K562 (cell line): ENCODE measurements at regions not wholly inside any gene's neighbourhood (a gene's known extent, or its start where the extent isn't known, plus 50 kb on each side); places are given as distances from the start of the nearest gene placed in this dataset.

Source experiments
- ARID2 ChIP-seq: fragments of 450-650 bp; IDR thresholded peaks from 2 replicates; pipeline ENCODE4 v1.6.1; 2017; ENCODE audit warnings: antibody characterized with exemption, mild to moderate bottlenecking
- CGGBP1 ChIP-seq: fragments of 250-450 bp; sonication (Bioruptor Pico); IDR thresholded peaks from 2 replicates; pipeline ENCODE4 v1.9.0; 2021; ENCODE audit warnings: mild to moderate bottlenecking
- DPF2 ChIP-seq: fragments of 450-650 bp; IDR thresholded peaks from 2 replicates; pipeline ENCODE4 v1.6.1; 2016
- GATAD2B ChIP-seq: fragments of 450-650 bp; IDR thresholded peaks from 2 replicates; pipeline ENCODE4 v1.6.1; 2017; ENCODE audit warnings: mild to moderate bottlenecking, borderline replicate concordance
- HOXB6 ChIP-seq: fragments of 250-450 bp; sonication (Bioruptor Pico); IDR thresholded peaks from 2 replicates; pipeline ENCODE4 v1.5.1; 2022; ENCODE audit warnings: mild to moderate bottlenecking, borderline replicate concordance
- JUND ChIP-seq, 2 experiments: IDR thresholded peaks; 2 replicates in 1 of 2; 3 replicates in 1 of 2; pipeline ENCODE4 v1.6.1; 2011; ENCODE audit warnings: borderline replicate concordance in 2 of 2, low read depth in 2 of 2, low read length in 2 of 2, improper control_type of control experiment in 1 of 2, missing biosample characterization in 1 of 2, missing genetic modification characterization in 1 of 2, missing genetic modification reagents in 1 of 2
- NCOA1 ChIP-seq: fragments of 450-650 bp; IDR thresholded peaks from 2 replicates; pipeline ENCODE4 v1.6.1; 2016; ENCODE audit warnings: low read depth
- NELFE ChIP-seq: IDR thresholded peaks from 2 replicates; pipeline ENCODE4 v1.6.1; 2011; ENCODE audit warnings: mild to moderate bottlenecking; ENCODE audit not compliant: insufficient read depth, insufficient read length
- NFE2 ChIP-seq: IDR thresholded peaks from 2 replicates; pipeline ENCODE4 v1.6.1; 2014; ENCODE audit warnings: antibody characterized with exemption, low read depth
- NFE2L1 ChIP-seq: fragments of 450-650 bp; IDR thresholded peaks from 2 replicates; pipeline ENCODE4 v1.6.1; 2016; ENCODE audit warnings: missing genetic modification characterization, low read depth, mild to moderate bottlenecking, missing compliant biosample characterization, moderate library complexity, borderline replicate concordance
- PCBP2 ChIP-seq: fragments of 200-400 bp; formaldehyde crosslinking; IDR thresholded peaks from 2 replicates; pipeline ENCODE4 v1.6.1; 2018; ENCODE audit warnings: low read length, low read depth, mild to moderate bottlenecking, moderate library complexity; ENCODE audit not compliant: poor library complexity, severe bottlenecking
- POLR2AphosphoS5 ChIP-seq: IDR thresholded peaks from 2 replicates; pipeline ENCODE4 v1.6.1; 2011; ENCODE audit warnings: mild to moderate bottlenecking, low read depth, low read length, moderate library complexity; ENCODE audit not compliant: control insufficient read depth, insufficient read depth
- POLR2G ChIP-seq: fragments of 200-400 bp; formaldehyde crosslinking; IDR thresholded peaks from 2 replicates; pipeline ENCODE4 v1.6.1; 2017; ENCODE audit warnings: low read depth, mild to moderate bottlenecking, antibody characterized with exemption, low read length, moderate library complexity
- PYGO2 ChIP-seq: fragments of 450-650 bp; IDR thresholded peaks from 2 replicates; pipeline ENCODE4 v1.6.1; 2016; ENCODE audit warnings: mild to moderate bottlenecking, missing genetic modification characterization, moderate library complexity, missing compliant biosample characterization
- RFX5 ChIP-seq: IDR thresholded peaks from 2 replicates; pipeline ENCODE4 v1.6.1; 2011; ENCODE audit warnings: low read depth, mild to moderate bottlenecking, improper control_type of control experiment, low read length
- SIN3A ChIP-seq, 2 experiments: fragments of 150-350 bp in 1 of 2; IDR thresholded peaks; 2 replicates each; pipeline ENCODE4 v1.6.1; 2011 to 2016; ENCODE audit warnings: borderline replicate concordance in 2 of 2, low read depth in 2 of 2, low read length in 2 of 2, mild to moderate bottlenecking in 2 of 2, moderate library complexity in 2 of 2; ENCODE audit not compliant: control insufficient read depth in 1 of 2
- SMARCB1 ChIP-seq: IDR thresholded peaks from 2 replicates; pipeline ENCODE4 v1.6.1; 2011; ENCODE audit warnings: improper control_type of control experiment, low read depth; ENCODE audit not compliant: insufficient read length
- SP2 ChIP-seq: IDR thresholded peaks from 2 replicates; pipeline ENCODE4 v1.6.1; 2011; ENCODE audit warnings: mild to moderate bottlenecking, low read depth, low read length, moderate library complexity; ENCODE audit not compliant: poor library complexity, severe bottlenecking; ENCODE audit errors: extremely low read depth
- ZBTB17 ChIP-seq: fragments of 450-650 bp; formaldehyde crosslinking; IDR thresholded peaks from 2 replicates; pipeline ENCODE4 v1.4.0; 2020; ENCODE audit warnings: mild to moderate bottlenecking
- ZNF212 ChIP-seq: fragments of 450-650 bp; formaldehyde crosslinking; IDR thresholded peaks from 2 replicates; pipeline ENCODE4 v1.4.0; 2020; ENCODE audit warnings: mild to moderate bottlenecking
- TF ChIP-seq, protein P1 (sequence below): fragments of 250-450 bp; sonication (Bioruptor Pico); IDR thresholded peaks from 2 replicates; pipeline ENCODE4 v1.8.0; 2021; ENCODE audit warnings: borderline replicate concordance, mild to moderate bottlenecking, moderate library complexity; ENCODE audit not compliant: poor library complexity, severe bottlenecking
- TF ChIP-seq, protein P2 (sequence below), 2 experiments: fragments of 450-650 bp in 1 of 2; IDR thresholded peaks; 2 replicates each; pipeline ENCODE4 v1.6.1; 2011 to 2017; ENCODE audit warnings: low read depth in 2 of 2, antibody characterized with exemption in 1 of 2, borderline replicate concordance in 1 of 2, low read length in 1 of 2, mild to moderate bottlenecking in 1 of 2, mixed read lengths in 1 of 2; ENCODE audit not compliant: control insufficient read depth in 1 of 2

- TF ChIP-seq, protein P1, sequence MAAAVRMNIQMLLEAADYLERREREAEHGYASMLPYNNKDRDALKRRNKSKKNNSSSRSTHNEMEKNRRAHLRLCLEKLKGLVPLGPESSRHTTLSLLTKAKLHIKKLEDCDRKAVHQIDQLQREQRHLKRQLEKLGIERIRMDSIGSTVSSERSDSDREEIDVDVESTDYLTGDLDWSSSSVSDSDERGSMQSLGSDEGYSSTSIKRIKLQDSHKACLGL (CRISPR knock-in tag), result no peak
- no peak for TF ChIP-seq NFE2L1 (tag)
- TF ChIP-seq, protein P2, sequence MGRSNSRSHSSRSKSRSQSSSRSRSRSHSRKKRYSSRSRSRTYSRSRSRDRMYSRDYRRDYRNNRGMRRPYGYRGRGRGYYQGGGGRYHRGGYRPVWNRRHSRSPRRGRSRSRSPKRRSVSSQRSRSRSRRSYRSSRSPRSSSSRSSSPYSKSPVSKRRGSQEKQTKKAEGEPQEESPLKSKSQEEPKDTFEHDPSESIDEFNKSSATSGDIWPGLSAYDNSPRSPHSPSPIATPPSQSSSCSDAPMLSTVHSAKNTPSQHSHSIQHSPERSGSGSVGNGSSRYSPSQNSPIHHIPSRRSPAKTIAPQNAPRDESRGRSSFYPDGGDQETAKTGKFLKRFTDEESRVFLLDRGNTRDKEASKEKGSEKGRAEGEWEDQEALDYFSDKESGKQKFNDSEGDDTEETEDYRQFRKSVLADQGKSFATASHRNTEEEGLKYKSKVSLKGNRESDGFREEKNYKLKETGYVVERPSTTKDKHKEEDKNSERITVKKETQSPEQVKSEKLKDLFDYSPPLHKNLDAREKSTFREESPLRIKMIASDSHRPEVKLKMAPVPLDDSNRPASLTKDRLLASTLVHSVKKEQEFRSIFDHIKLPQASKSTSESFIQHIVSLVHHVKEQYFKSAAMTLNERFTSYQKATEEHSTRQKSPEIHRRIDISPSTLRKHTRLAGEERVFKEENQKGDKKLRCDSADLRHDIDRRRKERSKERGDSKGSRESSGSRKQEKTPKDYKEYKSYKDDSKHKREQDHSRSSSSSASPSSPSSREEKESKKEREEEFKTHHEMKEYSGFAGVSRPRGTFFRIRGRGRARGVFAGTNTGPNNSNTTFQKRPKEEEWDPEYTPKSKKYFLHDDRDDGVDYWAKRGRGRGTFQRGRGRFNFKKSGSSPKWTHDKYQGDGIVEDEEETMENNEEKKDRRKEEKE (IDR thresholded peaks at IDR 0.05; ENCODE audit: borderline replicate concordance in 1 of 2, control insufficient read depth in 1 of 2, low read depth in 2 of 2, low read length in 1 of 2), result no peak
- TF ChIP-seq NELFE, result no peak
- no peak for TF ChIP-seq RFX5
- TF ChIP-seq GATAD2B, result peak; percentile 28; the same call in 1 of the 2 replicates
- peak; percentile 59; the same call in 1 of the 2 replicates for TF ChIP-seq NFE2
- peak; percentile 67; the same call in 1 of the 2 replicates for TF ChIP-seq POLR2AphosphoS5
- no peak for TF ChIP-seq CGGBP1 (CRISPR knock-in tag)
- no peak for TF ChIP-seq SP2
- TF ChIP-seq POLR2G, result 0 out of 2 replicates have a peak, but pooled peaks have one; percentile 24
- no peak for TF ChIP-seq HOXB6
- TF ChIP-seq ZNF212 (CRISPR knock-in tag), result no peak
- TF ChIP-seq PCBP2, result no peak
- TF ChIP-seq SIN3A (IDR thresholded peaks at IDR 0.05; ENCODE audit: borderline replicate concordance in 2 of 2, control insufficient read depth in 1 of 2, low read depth in 2 of 2, low read length in 2 of 2), result no peak
- TF ChIP-seq ZBTB17 (CRISPR knock-in tag), result no peak
- TF ChIP-seq JUND (IDR thresholded peaks at IDR 0.05; ENCODE audit: borderline replicate concordance, low read depth, low read length), result peak; percentile 78
- peak; percentile 73; the same call in 1 of the 3 replicates for TF ChIP-seq JUND (tag; IDR thresholded peaks at IDR 0.05; ENCODE audit: borderline replicate concordance, low read depth, low read length)
- TF ChIP-seq NCOA1, result peak; percentile 93
- peak; percentile 94 for TF ChIP-seq DPF2
- TF ChIP-seq SMARCB1, result no peak
- TF ChIP-seq ARID2, result no peak
- TF ChIP-seq PYGO2 (tag), result no peak
These were observed 55.0 kb upstream of the BMP2K start (continued) for GRCh38 chr4:78720994-78721677.
